Endothelial cell of umbilical vein (primary cell): ENCODE measurements at regions not wholly inside any gene's neighbourhood (a gene's known extent, or its start where the extent isn't known, plus 50 kb on each side); places are given as distances from the start of the nearest gene placed in this dataset.

Source experiments
- BruUV-seq: library from RNA; stranded (reverse); fragments of 400-500 nt; replicated peaks from 2 replicates; lab custom pipeline; 2021; lab: Mats Ljungman, UMichigan
- CTCF ChIA-PET: fragments of 300-600, 350-600 bp; sonication (Branson Sonifier 250); formaldehyde crosslinking; loops from one replicate; lab custom pipeline; 2021; ENCODE audit warnings: antibody characterized with exemption, inconsistent platforms; lab: Charles Lee
- POLR2A ChIA-PET: fragments of 300-600, 350-600 bp; sonication (Branson Sonifier 250); formaldehyde crosslinking; loops from one replicate; lab custom pipeline; 2021; ENCODE audit warnings: antibody characterized with exemption, inconsistent platforms; lab: Charles Lee
- DNase-seq: peaks from one replicate; pipeline ENCODE4 v3.0.0-alpha.2; 2011; ENCODE audit warnings: low read depth, low spot score
- FAIRE-seq: peaks from 2 replicates; lab custom pipeline; 2011; peaks lifted over from hg19 to GRCh38; lab: Jason Lieb, UNC
- H2AFZ ChIP-seq: 2 replicates; pipeline ENCODE4 v1.6.0; 2012; ENCODE audit warnings: low read depth, low read length, control low read depth, inconsistent platforms
- H3K27ac ChIP-seq: 2 replicates; pipeline ENCODE4 v1.5.1; 2011; ENCODE audit warnings: low read depth, mild to moderate bottlenecking, control low read depth, low read length, moderate library complexity; ENCODE audit not compliant: insufficient read depth
- H3K27me3 ChIP-seq, 2 experiments: 2 replicates each; pipeline versions ENCODE4 v1.6.0 to v1.6.1; 2011; ENCODE audit warnings: low read length in 2 of 2, mixed read lengths in 1 of 2; ENCODE audit not compliant: control insufficient read depth in 2 of 2, insufficient read depth in 2 of 2
- H3K36me3 ChIP-seq, 2 experiments: 2 replicates in 1 of 2; 3 replicates in 1 of 2; pipeline ENCODE4 v1.5.1; 2011; ENCODE audit warnings: low read length in 2 of 2, mild to moderate bottlenecking in 1 of 2, moderate library complexity in 1 of 2; ENCODE audit not compliant: control insufficient read depth in 2 of 2, insufficient read depth in 2 of 2; ENCODE audit errors: extremely low read depth in 1 of 2
- H3K4me1 ChIP-seq: 3 replicates; pipeline ENCODE4 v1.5.1; 2011; ENCODE audit warnings: mild to moderate bottlenecking, low read length; ENCODE audit not compliant: control insufficient read depth, insufficient read depth; ENCODE audit errors: extremely low read depth
- H3K4me2 ChIP-seq: 2 replicates; pipeline ENCODE4 v1.6.1; 2011; ENCODE audit warnings: low read length, control low read depth, mixed read lengths; ENCODE audit not compliant: insufficient read depth
- H3K4me3 ChIP-seq, 3 experiments: fragments of 200-600 bp in 1 of 3; sonication (generic), shearing (Covaris generic) in 1 of 3; replicated peaks in 1 of 3; 2 replicates each; pipeline ENCODE4 v1.5.1; 2011 to 2016; ENCODE audit warnings: control low read depth in 3 of 3, low read length in 3 of 3, mild to moderate bottlenecking in 2 of 3, inconsistent platforms in 1 of 3, low read depth in 1 of 3, moderate library complexity in 1 of 3; ENCODE audit not compliant: insufficient read depth in 1 of 3
- H3K79me2 ChIP-seq: 2 replicates; pipeline ENCODE4 v1.6.0; 2012; ENCODE audit warnings: low read length, inconsistent platforms; ENCODE audit not compliant: control insufficient read depth, insufficient read depth
- H3K9ac ChIP-seq: replicated peaks from 2 replicates; pipeline ENCODE3; 2011; ENCODE audit warnings: low read length, control low read depth; ENCODE audit not compliant: insufficient read depth; ENCODE audit errors: extremely low read depth
- H3K9me1 ChIP-seq: replicated peaks from 3 replicates; pipeline ENCODE4 v1.6.0; 2011; ENCODE audit warnings: mild to moderate bottlenecking, low read length; ENCODE audit not compliant: control insufficient read depth, insufficient read depth; ENCODE audit errors: extremely low read depth
- H3K9me3 ChIP-seq: replicated peaks from 2 replicates; pipeline ENCODE4 v1.5.1; 2012; ENCODE audit warnings: low read length, inconsistent platforms; ENCODE audit not compliant: control insufficient read depth, insufficient read depth
- H4K20me1 ChIP-seq: replicated peaks from 2 replicates; pipeline ENCODE3; 2011; ENCODE audit warnings: mild to moderate bottlenecking, low read length; ENCODE audit not compliant: control insufficient read depth, insufficient read depth; ENCODE audit errors: extremely low read depth
- CTCF ChIP-seq, 2 donors: IDR thresholded peaks; 1 replicate in 1 of 2; 2 replicates in 1 of 2; pipeline ENCODE4 v1.5.1; 2011; ENCODE audit warnings: low read length in 2 of 2, mild to moderate bottlenecking in 2 of 2, moderate library complexity in 2 of 2, control low read depth in 1 of 2, inconsistent platforms in 1 of 2, low read depth in 1 of 2; ENCODE audit not compliant: insufficient read depth in 1 of 2; ENCODE audit errors: extremely low read depth in 1 of 2
- EZH2 ChIP-seq: IDR thresholded peaks from 2 replicates; pipeline ENCODE4 v1.6.1; 2012; ENCODE audit warnings: borderline replicate concordance, low read depth, mild to moderate bottlenecking, moderate library complexity, low read length, inconsistent platforms; ENCODE audit not compliant: severe bottlenecking
- FOS ChIP-seq: IDR thresholded peaks from 2 replicates; pipeline ENCODE4 v1.6.1; 2011; ENCODE audit warnings: mild to moderate bottlenecking, low read length, moderate library complexity, borderline replicate concordance; ENCODE audit not compliant: insufficient read depth
- GATA2 ChIP-seq: IDR thresholded peaks from 2 replicates; pipeline ENCODE4 v1.7.0; 2011; ENCODE audit warnings: low read depth, mild to moderate bottlenecking, moderate library complexity, mixed read lengths, low read length; ENCODE audit not compliant: insufficient read length, insufficient read depth
- JUN ChIP-seq: IDR thresholded peaks from 2 replicates; pipeline ENCODE4 v1.6.1; 2011; ENCODE audit warnings: borderline replicate concordance, low read depth; ENCODE audit not compliant: insufficient read length, insufficient read depth
- MYC ChIP-seq: IDR thresholded peaks from one replicate; pipeline ENCODE4 v1.6.1; 2011; ENCODE audit warnings: mild to moderate bottlenecking, low read depth, low read length
- POLR2A ChIP-seq: IDR thresholded peaks from 2 replicates; pipeline ENCODE4 v1.6.1; 2012; ENCODE audit warnings: low read depth, mild to moderate bottlenecking, control low read depth, low read length
- POLR2AphosphoS5 ChIP-seq: IDR thresholded peaks from 2 replicates; pipeline ENCODE4 v1.6.1; 2012; ENCODE audit warnings: low read depth, mild to moderate bottlenecking, control low read depth, low read length, moderate library complexity; ENCODE audit not compliant: insufficient read depth
- dilution Hi-C: fragments of 300-500 bp; cut with MboI; formaldehyde crosslinking; loops from one replicate; pipeline ENCODE4 v1.15.0; 2019; ENCODE audit warnings: low sequenced_read_pairs; ENCODE audit not compliant: extremely low pct_ligation_motif_present
- intact Hi-C: fragments of 100-400 bp; cut with micrococcal nuclease; formaldehyde crosslinking; loops from one replicate; pipeline ENCODE4 v1.10.0; 2022
- TF ChIP-seq, protein P1 (sequence below): IDR thresholded peaks from 2 replicates; pipeline ENCODE4 v1.6.1; 2011; ENCODE audit not compliant: insufficient read depth, insufficient read length

DNA sequence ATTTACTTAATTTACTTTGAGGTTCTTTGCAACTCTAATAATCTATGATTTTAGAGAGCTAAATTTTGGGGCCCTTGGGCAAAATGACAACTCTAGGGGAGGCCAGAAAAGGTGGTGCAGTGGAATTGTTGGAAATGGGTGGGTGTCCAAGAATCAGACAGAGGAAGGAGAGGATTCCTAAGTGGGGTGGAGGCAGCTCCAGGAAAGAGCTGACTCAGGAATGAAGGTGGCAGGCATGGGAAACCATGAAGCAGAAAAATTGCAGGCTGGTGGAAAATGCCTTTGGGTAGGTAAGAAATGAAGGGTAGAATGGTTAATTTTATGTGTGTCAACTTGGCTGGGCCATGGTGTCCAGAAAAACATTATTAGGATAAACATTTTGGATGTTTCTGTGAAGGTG is 248.5 kb upstream of the TUT7 start:
- no peak for TF ChIP-seq EZH2
- no peak for TF ChIP-seq POLR2AphosphoS5
- no peak for TF ChIP-seq JUN
- no peak for TF ChIP-seq MYC
- TF ChIP-seq, protein P1, sequence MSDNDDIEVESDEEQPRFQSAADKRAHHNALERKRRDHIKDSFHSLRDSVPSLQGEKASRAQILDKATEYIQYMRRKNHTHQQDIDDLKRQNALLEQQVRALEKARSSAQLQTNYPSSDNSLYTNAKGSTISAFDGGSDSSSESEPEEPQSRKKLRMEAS: no peak
- no peak for TF ChIP-seq POLR2A
- intact Hi-C loops: no loop called here
- no peak overlapping the region for H3K27ac ChIP-seq
- no TSS peak for BruUV-seq
- CTCF ChIA-PET: no interaction called here
- no peaks in the 10 kb centered on the region for H3K4me1 ChIP-seq
- no peaks in the 10 kb centered on the region for H4K20me1 ChIP-seq
- H2AFZ ChIP-seq: no peak overlapping the region
- POLR2A ChIA-PET: no interaction called here
- no peaks in the 10 kb centered on the region for H3K79me2 ChIP-seq
- no peaks in the 10 kb centered on the region for H3K27me3 ChIP-seq
- H3K4me2 ChIP-seq: no peak overlapping the region
- H3K9me3 ChIP-seq: no peaks in the 10 kb centered on the region
- no peak overlapping the region for H3K4me3 ChIP-seq
- H3K9me1 ChIP-seq: no peaks in the 10 kb centered on the region
- FAIRE-seq: no peak
- no peak for DNase-seq
- H3K36me3 ChIP-seq: no peaks in the 10 kb centered on the region
- no peak overlapping the region for H3K9ac ChIP-seq
- dilution Hi-C loops: no loop called here

- Histone ChIP-seq H2AFZ (no peak overlapping the region), H3K4me1 (no peaks in the 10 kb centered on the region), H3K9me1 (no peaks in the 10 kb centered on the region), H4K20me1 (no peaks in the 10 kb centered on the region), H3K27ac (no peak overlapping the region), H3K79me2 (no peaks in the 10 kb centered on the region), H3K9me3 (no peaks in the 10 kb centered on the region), H3K36me3 (no peaks in the 10 kb centered on the region), H3K4me2 (no peak overlapping the region), H3K9ac (no peak overlapping the region), H3K27me3 (no peaks in the 10 kb centered on the region), H3K4me3 (no peak overlapping the region)
- BruUV-seq: no TSS peak
- ChIA-PET POLR2A (no interaction called here), CTCF (no interaction called here)
- intact Hi-C loops: no loop called here
- no peak for FAIRE-seq
- dilution Hi-C loops: no loop called here
- TF ChIP-seq EZH2 (no peak), JUN (no peak), CTCF (IDR thresholded peaks at IDR 0.05; ENCODE audit: extremely low read depth in 1 of 2, insufficient read depth in 1 of 2, low read depth in 1 of 2, low read length in 2 of 2) (no peak), MYC (no peak), GATA2 (no peak), FOS (no peak)
- TF ChIP-seq, protein P1: no peak
- no peak for DNase-seq
Measured at GRCh38 chr9:86601697-86602096, 247.5 kb upstream of the TUT7 start.
